ENCODE measurements at regions not wholly inside any gene's neighbourhood (a gene's known extent, or its start where the extent isn't known, plus 50 kb on each side); places are given as distances from the start of the nearest gene placed in this dataset.

GRCh38 chr3:181974198-181974597 is 262.5 kb downstream of the SOX2 start:
- H3K4me3 ChIP-seq (ENCODE audit: low read length in 3 of 3), result no peak overlapping the region
- DNase-seq (no peak), FAIRE-seq (no peak)
- TF ChIP-seq, protein P1, sequence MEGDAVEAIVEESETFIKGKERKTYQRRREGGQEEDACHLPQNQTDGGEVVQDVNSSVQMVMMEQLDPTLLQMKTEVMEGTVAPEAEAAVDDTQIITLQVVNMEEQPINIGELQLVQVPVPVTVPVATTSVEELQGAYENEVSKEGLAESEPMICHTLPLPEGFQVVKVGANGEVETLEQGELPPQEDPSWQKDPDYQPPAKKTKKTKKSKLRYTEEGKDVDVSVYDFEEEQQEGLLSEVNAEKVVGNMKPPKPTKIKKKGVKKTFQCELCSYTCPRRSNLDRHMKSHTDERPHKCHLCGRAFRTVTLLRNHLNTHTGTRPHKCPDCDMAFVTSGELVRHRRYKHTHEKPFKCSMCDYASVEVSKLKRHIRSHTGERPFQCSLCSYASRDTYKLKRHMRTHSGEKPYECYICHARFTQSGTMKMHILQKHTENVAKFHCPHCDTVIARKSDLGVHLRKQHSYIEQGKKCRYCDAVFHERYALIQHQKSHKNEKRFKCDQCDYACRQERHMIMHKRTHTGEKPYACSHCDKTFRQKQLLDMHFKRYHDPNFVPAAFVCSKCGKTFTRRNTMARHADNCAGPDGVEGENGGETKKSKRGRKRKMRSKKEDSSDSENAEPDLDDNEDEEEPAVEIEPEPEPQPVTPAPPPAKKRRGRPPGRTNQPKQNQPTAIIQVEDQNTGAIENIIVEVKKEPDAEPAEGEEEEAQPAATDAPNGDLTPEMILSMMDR (IDR thresholded peaks at IDR 0.05; ENCODE audit: borderline replicate concordance, extremely low read depth, insufficient read depth), result no peak
- H3K36me3 ChIP-seq (ENCODE audit: control insufficient read depth in 2 of 3, insufficient read depth in 3 of 3, low read length in 3 of 3), result no peaks in the 10 kb centered on the region
- no peaks in the 10 kb centered on the region for H3K27me3 ChIP-seq (ENCODE audit: control insufficient read depth, insufficient read depth, low read length)
- no peak overlapping the region for H3K27ac ChIP-seq (ENCODE audit: low read depth in 2 of 2, low read length in 2 of 2)
- H3K9ac ChIP-seq (ENCODE audit: low read length in 3 of 3), result no peak overlapping the region
- intact Hi-C loops (cut with DNase I), result no loop called here
- H3K4me1 ChIP-seq (ENCODE audit: control insufficient read depth in 2 of 3, insufficient read depth in 2 of 3, low read depth in 1 of 3, low read length in 3 of 3), result no peaks in the 10 kb centered on the region
- no peaks in the 10 kb centered on the region for H3K9me3 ChIP-seq (ENCODE audit: control insufficient read depth in 2 of 3, insufficient read depth in 1 of 3, low read length in 3 of 3)

- Histone ChIP-seq H3K4me1 (ENCODE audit: control insufficient read depth in 2 of 3, insufficient read depth in 2 of 3, low read depth in 1 of 3, low read length in 3 of 3) (no peaks in the 10 kb centered on the region), H3K9ac (ENCODE audit: low read length in 3 of 3) (no peak overlapping the region), H3K4me3 (ENCODE audit: low read length in 3 of 3) (no peak overlapping the region), H3K27ac (ENCODE audit: low read depth in 2 of 2, low read length in 2 of 2) (no peak overlapping the region), H3K9me3 (ENCODE audit: control insufficient read depth in 2 of 3, insufficient read depth in 1 of 3, low read length in 3 of 3) (no peaks in the 10 kb centered on the region), H3K36me3 (ENCODE audit: control insufficient read depth in 2 of 3, insufficient read depth in 3 of 3, low read length in 3 of 3) (no peaks in the 10 kb centered on the region), H3K27me3 (ENCODE audit: control insufficient read depth, insufficient read depth, low read length) (no peaks in the 10 kb centered on the region)
- DNase-seq (no peak), FAIRE-seq (no peak)
- TF ChIP-seq, protein P1 (IDR thresholded peaks at IDR 0.05; ENCODE audit: borderline replicate concordance, extremely low read depth, insufficient read depth), result no peak
- intact Hi-C loops (cut with DNase I), result no loop called here
Observed at GRCh38 chr3:181976526-181976925, 264.8 kb downstream of the SOX2 start.

- Histone ChIP-seq H3K27ac (ENCODE audit: low read depth in 2 of 2, low read length in 2 of 2) (no peak overlapping the region), H3K4me3 (ENCODE audit: low read length in 3 of 3) (no peak overlapping the region), H3K4me1 (ENCODE audit: control insufficient read depth in 2 of 3, insufficient read depth in 2 of 3, low read depth in 1 of 3, low read length in 3 of 3) (no peaks in the 10 kb centered on the region), H3K9me3 (ENCODE audit: control insufficient read depth in 2 of 3, insufficient read depth in 1 of 3, low read length in 3 of 3) (no peaks in the 10 kb centered on the region), H3K9ac (ENCODE audit: low read length in 3 of 3) (no peak overlapping the region), H3K27me3 (ENCODE audit: control insufficient read depth, insufficient read depth, low read length) (no peaks in the 10 kb centered on the region), H3K36me3 (ENCODE audit: control insufficient read depth in 2 of 3, insufficient read depth in 3 of 3, low read length in 3 of 3) (no peaks in the 10 kb centered on the region)
- no peak for DNase-seq
- TF ChIP-seq, protein P1 (IDR thresholded peaks at IDR 0.05; ENCODE audit: borderline replicate concordance, extremely low read depth, insufficient read depth), result no peak
- FAIRE-seq, result no peak
- intact Hi-C loops (cut with DNase I), result no loop called here
Observed at GRCh38 chr3:181985386-181985785, 273.7 kb downstream of the SOX2 start.

- H3K9me3 ChIP-seq (ENCODE audit: control insufficient read depth in 2 of 3, insufficient read depth in 1 of 3, low read length in 3 of 3), result no peaks in the 10 kb centered on the region
- H3K9ac ChIP-seq (ENCODE audit: low read length in 3 of 3), result no peak overlapping the region
- H3K27me3 ChIP-seq (ENCODE audit: control insufficient read depth, insufficient read depth, low read length), result no peaks in the 10 kb centered on the region
- H3K4me3 ChIP-seq (ENCODE audit: low read length in 3 of 3), result no peak overlapping the region
- H3K4me1 ChIP-seq (ENCODE audit: control insufficient read depth in 2 of 3, insufficient read depth in 2 of 3, low read depth in 1 of 3, low read length in 3 of 3), result no peaks in the 10 kb centered on the region
- no peak for FAIRE-seq
- TF ChIP-seq, protein P1 (IDR thresholded peaks at IDR 0.05; ENCODE audit: borderline replicate concordance, extremely low read depth, insufficient read depth), result no peak
- intact Hi-C loops (cut with DNase I), result no loop called here
- H3K36me3 ChIP-seq (ENCODE audit: control insufficient read depth in 2 of 3, insufficient read depth in 3 of 3, low read length in 3 of 3), result no peaks in the 10 kb centered on the region
- no peak for DNase-seq
- no peak overlapping the region for H3K27ac ChIP-seq (ENCODE audit: low read depth in 2 of 2, low read length in 2 of 2)
Observed at GRCh38 chr3:181987736-181988135, 276.0 kb downstream of the SOX2 start.

All from kidney (tissue), 13 donors.